Body of pancreas (tissue), 4 donors: ENCODE measurements at regions not wholly inside any gene's neighbourhood (a gene's known extent, or its start where the extent isn't known, plus 50 kb on each side); places are given as distances from the start of the nearest gene placed in this dataset.

Experiments
- POLR2A ChIP-seq, 3 donors: fragments of 450-650 bp; IDR thresholded peaks; one replicate each; pipeline ENCODE4 v1.6.1; 2016; ENCODE audit warnings: antibody characterized with exemption in 3 of 3, mild to moderate bottlenecking in 2 of 3
- TF ChIP-seq, protein P1 (sequence below), 7 experiments: fragments of 450-650 bp in 4 of 7; fragments of 200-600 bp in 3 of 7; sonication (generic) in 3 of 7; IDR thresholded peaks; one replicate each; pipeline ENCODE4 v1.5.1; 2016 to 2019; ENCODE audit warnings: antibody characterized with exemption in 7 of 7

DNA sequence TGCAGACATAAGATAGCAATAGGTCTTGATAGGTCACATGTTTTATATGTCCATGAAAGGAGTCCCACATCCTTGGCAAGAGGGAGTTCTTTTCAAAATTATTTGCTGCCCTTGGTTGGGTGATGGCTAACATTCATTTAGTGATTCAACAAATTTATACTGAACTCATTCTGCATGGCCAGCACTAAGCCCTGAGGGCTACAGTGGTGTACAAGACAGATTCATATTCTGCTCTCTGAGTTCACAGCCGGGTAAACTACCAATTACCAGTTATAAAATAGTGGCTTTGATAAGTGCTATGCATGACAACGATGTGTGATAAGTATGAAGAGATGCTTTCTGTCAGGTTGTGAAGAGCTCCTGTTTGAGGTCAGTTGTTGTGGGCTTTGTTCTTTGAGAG, 340.0 kb downstream of the GABRG2 start:
- TF ChIP-seq, protein P1, sequence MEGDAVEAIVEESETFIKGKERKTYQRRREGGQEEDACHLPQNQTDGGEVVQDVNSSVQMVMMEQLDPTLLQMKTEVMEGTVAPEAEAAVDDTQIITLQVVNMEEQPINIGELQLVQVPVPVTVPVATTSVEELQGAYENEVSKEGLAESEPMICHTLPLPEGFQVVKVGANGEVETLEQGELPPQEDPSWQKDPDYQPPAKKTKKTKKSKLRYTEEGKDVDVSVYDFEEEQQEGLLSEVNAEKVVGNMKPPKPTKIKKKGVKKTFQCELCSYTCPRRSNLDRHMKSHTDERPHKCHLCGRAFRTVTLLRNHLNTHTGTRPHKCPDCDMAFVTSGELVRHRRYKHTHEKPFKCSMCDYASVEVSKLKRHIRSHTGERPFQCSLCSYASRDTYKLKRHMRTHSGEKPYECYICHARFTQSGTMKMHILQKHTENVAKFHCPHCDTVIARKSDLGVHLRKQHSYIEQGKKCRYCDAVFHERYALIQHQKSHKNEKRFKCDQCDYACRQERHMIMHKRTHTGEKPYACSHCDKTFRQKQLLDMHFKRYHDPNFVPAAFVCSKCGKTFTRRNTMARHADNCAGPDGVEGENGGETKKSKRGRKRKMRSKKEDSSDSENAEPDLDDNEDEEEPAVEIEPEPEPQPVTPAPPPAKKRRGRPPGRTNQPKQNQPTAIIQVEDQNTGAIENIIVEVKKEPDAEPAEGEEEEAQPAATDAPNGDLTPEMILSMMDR (IDR thresholded peaks at IDR 0.05) = no peak
- no peak for TF ChIP-seq POLR2A (IDR thresholded peaks at IDR 0.05)
